ENCODE measurements at regions not wholly inside any gene's neighbourhood (a gene's known extent, or its start where the extent isn't known, plus 50 kb on each side); places are given as distances from the start of the nearest gene placed in this dataset.

DNA sequence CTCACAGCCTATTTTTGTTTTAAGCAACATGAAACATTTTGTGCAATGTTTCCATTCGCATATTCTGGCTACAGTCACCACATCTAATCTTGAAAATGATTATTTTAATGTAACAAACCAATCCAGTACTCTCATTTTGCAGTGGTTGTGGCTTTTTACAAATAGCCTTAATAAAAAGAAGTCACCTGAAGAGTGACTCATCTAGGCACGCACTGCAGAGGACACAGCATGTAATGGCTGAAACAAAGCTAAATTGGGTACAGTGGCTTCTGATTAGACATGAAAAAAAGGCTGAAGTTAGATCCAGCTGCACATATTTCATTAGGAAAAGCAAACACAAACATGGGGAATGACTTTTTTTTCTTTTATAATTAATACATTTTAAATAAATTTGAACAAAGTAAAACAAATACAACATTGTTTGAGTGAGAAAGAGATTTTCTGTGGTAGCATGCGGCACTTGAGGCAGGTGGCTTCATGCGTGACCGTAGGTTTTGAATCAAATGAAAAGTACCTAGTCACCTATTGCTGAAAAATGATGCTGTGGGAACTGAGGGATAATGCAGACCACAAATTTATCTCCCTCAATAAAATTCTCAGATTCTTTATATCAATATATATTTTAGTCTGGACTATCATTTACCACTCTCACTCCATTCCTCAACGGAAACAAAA lies 240.8 kb upstream of the DDX53 start:
- no peak for ATAC-seq
- no peak for TF ChIP-seq MCM5 (IDR thresholded peaks at IDR 0.05; ENCODE audit: low read depth)
- no peak for TF ChIP-seq THAP12 (CRISPR knock-in tag; IDR thresholded peaks at IDR 0.05)
- no peak for TF ChIP-seq PCBP1 (IDR thresholded peaks at IDR 0.05; ENCODE audit: low read depth, low read length, poor library complexity, severe bottlenecking)
- TF ChIP-seq COPS2 (conservative IDR thresholded peaks at IDR 0.05), result no peak
- no peak for TF ChIP-seq NR3C1 (CRISPR knock-in tag; IDR thresholded peaks at IDR 0.05)
- no peak for TF ChIP-seq JUN (IDR thresholded peaks at IDR 0.05; ENCODE audit: borderline replicate concordance, low read depth, low read length)
- TF ChIP-seq JUN (CRISPR knock-in tag; IDR thresholded peaks at IDR 0.05; ENCODE audit: borderline replicate concordance), result no peak
- no peak for TF ChIP-seq E2F1 (CRISPR knock-in tag; IDR thresholded peaks at IDR 0.05)
- TF ChIP-seq SNIP1 (IDR thresholded peaks at IDR 0.05; ENCODE audit: low read depth), result no peak
- TF ChIP-seq MAFG (tag; conservative IDR thresholded peaks at IDR 0.05), result no peak
- no peak for TF ChIP-seq GATA2 (CRISPR knock-in tag; IDR thresholded peaks at IDR 0.05)
- no peak for TF ChIP-seq ARHGAP35 (IDR thresholded peaks at IDR 0.05; ENCODE audit: partially characterized antibody)
- no peak for TF ChIP-seq ZNF75A (CRISPR knock-in tag; IDR thresholded peaks at IDR 0.05)
- TF ChIP-seq RBM34 (IDR thresholded peaks at IDR 0.05; ENCODE audit: borderline replicate concordance, insufficient read depth, low read length), result no peak
- no peak for TF ChIP-seq BMI1 (IDR thresholded peaks at IDR 0.05; ENCODE audit: low read length)
- TF ChIP-seq SP1 (CRISPR knock-in tag; IDR thresholded peaks at IDR 0.05), result no peak
- no peak for TF ChIP-seq ZNF224 (CRISPR knock-in tag; IDR thresholded peaks at IDR 0.05)
- TF ChIP-seq MTA3 (IDR thresholded peaks at IDR 0.05; ENCODE audit: borderline replicate concordance), result no peak
- no peak for TF ChIP-seq GTF2E2 (tag; IDR thresholded peaks at IDR 0.05)
- TF ChIP-seq SMARCB1 (IDR thresholded peaks at IDR 0.05; ENCODE audit: insufficient read length, low read depth), result no peak
- no peak for TF ChIP-seq SRF (CRISPR knock-in tag; IDR thresholded peaks at IDR 0.05)
- Histone ChIP-seq H2AFZ (ENCODE audit: low read depth, low read length) (no peak overlapping the region), H4K20me1 (replicated peaks; ENCODE audit: control insufficient read depth, insufficient read depth, low read length) (no peaks in the 10 kb centered on the region), H3K4me1 (replicated peaks in 1 of 2; ENCODE audit: control insufficient read depth in 2 of 2, insufficient read depth in 2 of 2, low read length in 2 of 2) (no peaks in the 10 kb centered on the region), H3K4me3 (no peak overlapping the region), H3K9me3 (replicated peaks; ENCODE audit: control insufficient read depth, insufficient read depth, low read depth, low read length) (no peaks in the 10 kb centered on the region), H3K9me1 (ENCODE audit: control insufficient read depth, insufficient read depth, low read length) (no peaks in the 10 kb centered on the region), H3K79me2 (ENCODE audit: control insufficient read depth, insufficient read depth, low read length) (no peaks in the 10 kb centered on the region), H3K4me2 (ENCODE audit: insufficient read depth, low read length) (no peak overlapping the region), H3K27me3 (ENCODE audit: control insufficient read depth in 2 of 2, insufficient read depth in 2 of 2, low read length in 2 of 2) (no peaks in the 10 kb centered on the region), H3K9ac (ENCODE audit: insufficient read depth in 1 of 2, low read depth in 2 of 2, low read length in 2 of 2) (no peak overlapping the region), H3K36me3 (ENCODE audit: control insufficient read depth, insufficient read depth, low read length) (no peaks in the 10 kb centered on the region), H3K27ac (ENCODE audit: extremely low read depth, low read depth, low read length) (no peak overlapping the region)
- no peak for FAIRE-seq
- ChIA-PET CTCF (ENCODE audit: low intra/inter-chr PET ratio) (no interaction called here), POLR2A (no interaction called here)
- in situ Hi-C loops (cut with MboI) (no loop called here), intact Hi-C loops (cut with micrococcal nuclease) (no loop called here)
- no TSS peak for BruUV-seq (replicated peaks)
- no peak for DNase-seq (ENCODE audit: extremely low read depth in 1 of 4, low spot score in 3 of 4)
- 0% methylated on average over 6 of the region's 6 CpGs for WGBS (ENCODE audit: insufficient coverage, low coverage, missing lambda C conversion rate)
